OCI-LY7 (cell line): ENCODE measurements at regions not wholly inside any gene's neighbourhood (a gene's known extent, or its start where the extent isn't known, plus 50 kb on each side); places are given as distances from the start of the nearest gene placed in this dataset.

Experiments used
- CTCF ChIP-seq: fragments of 200-600 bp; sonication (generic); conservative IDR thresholded peaks from 2 replicates; pipeline ENCODE4 v1.5.1; 2014; ENCODE audit warnings: mild to moderate bottlenecking, antibody characterized with exemption, low read length, moderate library complexity, mixed read lengths
- EZH2phosphoT487 ChIP-seq: fragments of 200-600 bp; sonication (generic); IDR thresholded peaks from 2 replicates; pipeline ENCODE4 v1.6.1; 2018; ENCODE audit warnings: low read depth, borderline replicate concordance, mild to moderate bottlenecking, mixed run types, antibody characterized with exemption, low read length, moderate library complexity, mixed read lengths

DNA sequence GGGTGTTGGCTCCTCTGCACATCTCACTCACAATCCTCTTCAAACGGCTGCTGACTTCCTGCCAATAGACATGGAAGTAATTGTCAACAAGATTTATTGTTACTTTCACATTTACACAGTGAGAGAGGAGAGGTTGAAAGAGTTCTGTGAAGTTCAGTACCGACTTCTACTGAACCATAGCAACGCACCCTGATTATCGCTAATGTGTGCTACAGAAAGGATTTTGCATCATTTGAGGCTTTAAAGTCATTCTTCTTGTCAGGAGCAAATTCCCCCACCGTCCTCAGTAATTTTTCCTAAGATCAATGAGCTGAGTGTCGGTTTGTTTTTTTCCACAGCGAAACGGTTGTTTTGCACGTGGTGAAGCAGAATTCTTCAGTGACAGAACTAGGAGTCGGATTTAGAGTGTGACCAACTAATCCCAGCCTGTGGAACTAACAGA lies 361.0 kb downstream of the ADGRL2 start:
- no peak for TF ChIP-seq CTCF
- TF ChIP-seq EZH2phosphoT487: no peak
